ENCODE measurements at regions not wholly inside any gene's neighbourhood (a gene's known extent, or its start where the extent isn't known, plus 50 kb on each side); places are given as distances from the start of the nearest gene placed in this dataset.

DNA sequence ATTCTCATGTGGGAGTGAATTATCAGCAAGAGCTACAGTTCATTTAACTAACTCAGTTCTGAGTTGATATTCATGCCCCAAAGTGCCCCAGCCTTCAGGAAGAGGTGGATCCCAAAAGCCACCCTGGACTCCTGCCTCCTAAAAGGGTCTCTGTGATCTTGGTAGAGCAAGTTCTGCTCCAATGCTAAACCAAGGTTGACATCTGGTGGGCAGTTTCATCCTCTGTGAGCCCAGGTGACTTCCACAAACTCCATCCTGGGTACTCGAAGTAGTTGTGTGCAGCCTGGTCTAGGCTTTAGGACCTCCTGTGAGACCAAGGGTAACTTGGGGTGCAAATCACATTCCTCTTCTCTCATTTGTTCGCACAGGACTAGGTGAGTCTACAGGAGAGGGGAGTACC lies 816.8 kb downstream of the MTRR start:
- Histone ChIP-seq H3K4me3 (ENCODE audit: low read depth, low read length) (no peak overlapping the region), H3K9me3 (no peaks in the 10 kb centered on the region; the same call in 1 of the 2 replicates), H3K27me3 (no peaks in the 10 kb centered on the region), H3K4me1 (no peaks in the 10 kb centered on the region), H3K36me3 (no peaks in the 10 kb centered on the region)
- no peak for DNase-seq
- TF ChIP-seq, protein P1, sequence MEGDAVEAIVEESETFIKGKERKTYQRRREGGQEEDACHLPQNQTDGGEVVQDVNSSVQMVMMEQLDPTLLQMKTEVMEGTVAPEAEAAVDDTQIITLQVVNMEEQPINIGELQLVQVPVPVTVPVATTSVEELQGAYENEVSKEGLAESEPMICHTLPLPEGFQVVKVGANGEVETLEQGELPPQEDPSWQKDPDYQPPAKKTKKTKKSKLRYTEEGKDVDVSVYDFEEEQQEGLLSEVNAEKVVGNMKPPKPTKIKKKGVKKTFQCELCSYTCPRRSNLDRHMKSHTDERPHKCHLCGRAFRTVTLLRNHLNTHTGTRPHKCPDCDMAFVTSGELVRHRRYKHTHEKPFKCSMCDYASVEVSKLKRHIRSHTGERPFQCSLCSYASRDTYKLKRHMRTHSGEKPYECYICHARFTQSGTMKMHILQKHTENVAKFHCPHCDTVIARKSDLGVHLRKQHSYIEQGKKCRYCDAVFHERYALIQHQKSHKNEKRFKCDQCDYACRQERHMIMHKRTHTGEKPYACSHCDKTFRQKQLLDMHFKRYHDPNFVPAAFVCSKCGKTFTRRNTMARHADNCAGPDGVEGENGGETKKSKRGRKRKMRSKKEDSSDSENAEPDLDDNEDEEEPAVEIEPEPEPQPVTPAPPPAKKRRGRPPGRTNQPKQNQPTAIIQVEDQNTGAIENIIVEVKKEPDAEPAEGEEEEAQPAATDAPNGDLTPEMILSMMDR (IDR thresholded peaks at IDR 0.05; ENCODE audit: low read depth, low read length), result no peak

DNA sequence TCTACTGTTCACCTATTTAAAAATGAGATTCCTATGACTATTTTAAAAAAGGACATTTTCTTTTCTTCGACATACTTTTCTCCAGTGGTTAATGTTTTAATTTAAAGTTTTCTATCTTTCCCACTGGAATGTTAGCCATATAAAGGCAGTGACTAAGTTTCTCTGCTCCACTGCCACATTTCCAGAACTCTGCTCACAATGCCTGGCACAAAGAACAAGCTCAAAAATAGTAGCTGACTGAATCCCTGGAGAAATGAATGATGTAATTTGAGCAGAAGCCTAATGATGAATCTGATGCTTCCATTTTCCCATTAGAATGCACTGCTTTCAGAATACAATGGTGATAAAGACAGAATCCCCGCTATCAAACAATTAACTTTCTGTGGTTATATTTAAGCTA lies 817.8 kb downstream of the MTRR start:
- no peak overlapping the region for H3K4me3 ChIP-seq (ENCODE audit: low read depth, low read length)
- TF ChIP-seq, protein P1 (IDR thresholded peaks at IDR 0.05; ENCODE audit: low read depth, low read length), result no peak
- H3K27me3 ChIP-seq, result no peaks in the 10 kb centered on the region
- no peaks in the 10 kb centered on the region; the same call in 1 of the 2 replicates for H3K9me3 ChIP-seq
- no peaks in the 10 kb centered on the region for H3K4me1 ChIP-seq
- H3K36me3 ChIP-seq, result no peaks in the 10 kb centered on the region
- no peak for DNase-seq

GRCh38 chr5:8689773-8690172 lies 820.8 kb downstream of the MTRR start:
- Histone ChIP-seq H3K4me3 (ENCODE audit: low read depth, low read length) (no peak overlapping the region), H3K27me3 (no peaks in the 10 kb centered on the region), H3K36me3 (no peaks in the 10 kb centered on the region), H3K4me1 (no peaks in the 10 kb centered on the region), H3K9me3 (no peaks in the 10 kb centered on the region; the same call in 1 of the 2 replicates)
- TF ChIP-seq, protein P1 (IDR thresholded peaks at IDR 0.05; ENCODE audit: low read depth, low read length), result no peak
- DNase-seq, result no peak

DNA sequence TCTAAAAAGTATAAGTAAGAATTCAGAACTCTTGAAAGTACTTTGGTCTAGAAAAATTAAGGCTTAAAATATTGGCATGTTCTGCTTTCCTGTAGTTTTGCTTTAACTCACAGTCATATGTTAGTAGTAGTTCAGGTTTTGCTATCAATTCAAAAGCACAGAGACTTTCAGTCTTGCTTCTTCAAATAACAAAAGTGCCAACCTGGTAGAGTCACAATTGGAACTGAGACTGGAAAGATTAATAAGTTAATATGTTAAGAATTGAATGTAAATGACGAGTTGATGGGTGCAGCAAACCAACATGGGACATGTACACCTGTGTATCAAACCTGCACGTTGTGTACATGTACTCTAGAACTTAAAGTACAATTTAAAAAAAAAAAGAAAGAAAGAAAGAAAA lies 822.3 kb downstream of the MTRR start:
- no peak for DNase-seq
- H3K9me3 ChIP-seq, result no peaks in the 10 kb centered on the region; the same call in 1 of the 2 replicates

GRCh38 chr5:8693341-8693844 lies 824.4 kb downstream of the MTRR start:
- TF ChIP-seq, protein P1 (IDR thresholded peaks at IDR 0.05; ENCODE audit: low read depth, low read length), result no peak
- H3K27me3 ChIP-seq, result no peaks in the 10 kb centered on the region
- no peaks in the 10 kb centered on the region; the same call in 1 of the 2 replicates for H3K9me3 ChIP-seq
- DNase-seq, result no peak
- no peak overlapping the region for H3K4me3 ChIP-seq (ENCODE audit: low read depth, low read length)
- no peaks in the 10 kb centered on the region for H3K4me1 ChIP-seq
- H3K36me3 ChIP-seq, result no peaks in the 10 kb centered on the region

More for the DNA sequence above, 822.3 kb downstream of the MTRR start:
- Histone ChIP-seq H3K4me3 (ENCODE audit: low read depth, low read length) (no peak overlapping the region), H3K36me3 (no peaks in the 10 kb centered on the region), H3K4me1 (no peaks in the 10 kb centered on the region), H3K27me3 (no peaks in the 10 kb centered on the region)
- TF ChIP-seq, protein P1 (IDR thresholded peaks at IDR 0.05; ENCODE audit: low read depth, low read length), result no peak

- DNase-seq, result no peak
- no peaks in the 10 kb centered on the region for H3K9me3 ChIP-seq
- H3K36me3 ChIP-seq, result no peaks in the 10 kb centered on the region
- no peaks in the 10 kb centered on the region for H3K27me3 ChIP-seq
- no peaks in the 10 kb centered on the region for H3K4me1 ChIP-seq
- TF ChIP-seq, protein P1 (IDR thresholded peaks at IDR 0.05; ENCODE audit: low read depth, low read length), result no peak
- no peak overlapping the region for H3K4me3 ChIP-seq (ENCODE audit: low read depth, low read length)
Measured at GRCh38 chr5:8694545-8694944, 825.6 kb downstream of the MTRR start.
